Activated CD8-positive, alpha-beta T cell treated with anti-CD3 and anti-CD28 coated beads for 36 hours (primary cell): ENCODE measurements at regions not wholly inside any gene's neighbourhood (a gene's known extent, or its start where the extent isn't known, plus 50 kb on each side); places are given as distances from the start of the nearest gene placed in this dataset.
"Not testable (repeated sequence)": the region's sequence is repeated elsewhere in the genome, so short reads cannot be mapped to it uniquely, and the experiment has no call there.

Experiments
- ATAC-seq: fragments of 200-7000 bp; cut with Tn5 transposase; one replicate; pipeline ENCODE4 v1.10.0; 2021; ENCODE audit warnings: mild to moderate bottlenecking, moderate library complexity
- CTCF ChIA-PET: fragments of 350-600 bp; sonication (Branson Sonifier 250); formaldehyde crosslinking; loops from one replicate; lab custom pipeline; 2021; ENCODE audit warnings: antibody characterized with exemption; lab: Charles Lee
- POLR2A ChIA-PET: fragments of 350-600 bp; sonication (Branson Sonifier 250); formaldehyde crosslinking; loops from one replicate; lab custom pipeline; 2021; ENCODE audit warnings: antibody characterized with exemption; lab: Charles Lee
- DNase-seq: peaks from one replicate; pipeline ENCODE4 v3.0.0-alpha.2; 2020
- H3K27ac Mint-ChIP-seq: one replicate; pipeline ENCODE4 v1.8.0; 2021; ENCODE audit warnings: mild to moderate bottlenecking, mixed read lengths
- H3K27me3 Mint-ChIP-seq: one replicate; pipeline ENCODE4 v1.8.0; 2021; ENCODE audit warnings: mixed read lengths
- H3K36me3 Mint-ChIP-seq: one replicate; pipeline ENCODE4 v1.8.0; 2021; ENCODE audit warnings: low read depth, mixed read lengths
- H3K4me1 Mint-ChIP-seq: one replicate; pipeline ENCODE4 v1.8.0; 2021; ENCODE audit warnings: low read depth, mixed read lengths
- H3K4me3 Mint-ChIP-seq: one replicate; pipeline ENCODE4 v1.8.0; 2021; ENCODE audit warnings: mild to moderate bottlenecking, moderate library complexity, mixed read lengths
- H3K9me3 Mint-ChIP-seq: one replicate; pipeline ENCODE4 v1.8.0; 2021; ENCODE audit warnings: mixed read lengths
- intact Hi-C: fragments of 100-400 bp; cut with micrococcal nuclease; formaldehyde crosslinking; loops from one replicate; pipeline ENCODE4 v1.10.0; 2022
- TF ChIP-seq, protein P1 (sequence below): fragments of 200-600 bp; IDR thresholded peaks from one replicate; pipeline ENCODE4 v1.8.0; 2022; ENCODE audit warnings: antibody characterized with exemption, mild to moderate bottlenecking

GRCh38 chr17:13659051-13659450 lies 57.3 kb upstream of the HS3ST3A1 start:
- intact Hi-C loops, H3K4me1 Mint-ChIP-seq, H3K4me3 Mint-ChIP-seq, H3K36me3 Mint-ChIP-seq, DNase-seq, H3K27ac Mint-ChIP-seq, CTCF ChIA-PET, ATAC-seq, POLR2A ChIA-PET, H3K9me3 Mint-ChIP-seq: not testable (repeated sequence)
- H3K27me3 Mint-ChIP-seq, result peaks cover 10% of the 10 kb centered on the region

DNA sequence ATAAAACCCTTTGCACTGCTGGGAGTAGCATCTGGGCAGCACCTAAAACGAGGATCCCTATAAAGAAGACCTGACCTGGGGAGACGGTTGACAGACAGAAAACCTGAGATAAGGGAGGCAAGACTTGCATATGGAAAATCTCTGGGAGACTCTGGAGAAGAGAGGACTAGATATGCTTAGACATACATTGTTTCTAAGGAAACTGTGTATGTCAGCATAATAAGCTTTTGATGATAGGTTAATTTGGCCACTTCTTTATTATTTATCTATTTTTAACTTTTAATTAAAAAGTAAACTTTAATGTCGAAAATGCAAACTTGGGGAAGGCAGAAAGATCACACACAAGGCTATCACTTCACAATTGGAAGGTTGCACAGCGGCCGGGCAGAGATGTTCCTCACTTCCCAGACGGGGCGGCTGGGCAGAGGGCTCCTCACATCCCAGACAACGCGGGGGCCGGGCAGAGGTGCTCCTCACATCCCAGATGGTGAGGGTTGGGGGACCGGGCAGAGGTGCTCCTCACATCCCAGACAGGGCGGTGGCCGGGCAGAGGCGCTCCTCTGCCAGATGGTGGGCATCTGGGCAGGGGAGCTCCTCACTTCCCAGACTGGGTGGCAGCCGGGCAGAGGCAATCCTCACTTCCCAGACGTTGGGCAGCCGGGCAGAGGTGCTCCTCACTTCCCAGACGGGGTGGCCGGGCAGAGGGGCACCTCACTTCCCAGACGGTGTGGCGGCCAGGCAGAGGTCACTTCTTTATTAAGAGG lies 64.3 kb upstream of the HS3ST3A1 start:
- POLR2A ChIA-PET, result no interaction called here
- ATAC-seq (no peak), DNase-seq (no peak)
- peaks cover 14% of the 10 kb centered on the region for H3K9me3 Mint-ChIP-seq
- no peaks in the 10 kb centered on the region for H3K36me3 Mint-ChIP-seq
- intact Hi-C loops, result no loop called here
- CTCF ChIA-PET, result interaction anchor here (0.6 kb wide), 1 partner anchor 25 kb away, joined by 3 read pairs; no protein-coding TSS in a partner anchor
- no peaks in the 10 kb centered on the region for H3K27me3 Mint-ChIP-seq
- no peak overlapping the region for H3K27ac Mint-ChIP-seq
- no peak overlapping the region for H3K4me3 Mint-ChIP-seq
- TF ChIP-seq, protein P1, sequence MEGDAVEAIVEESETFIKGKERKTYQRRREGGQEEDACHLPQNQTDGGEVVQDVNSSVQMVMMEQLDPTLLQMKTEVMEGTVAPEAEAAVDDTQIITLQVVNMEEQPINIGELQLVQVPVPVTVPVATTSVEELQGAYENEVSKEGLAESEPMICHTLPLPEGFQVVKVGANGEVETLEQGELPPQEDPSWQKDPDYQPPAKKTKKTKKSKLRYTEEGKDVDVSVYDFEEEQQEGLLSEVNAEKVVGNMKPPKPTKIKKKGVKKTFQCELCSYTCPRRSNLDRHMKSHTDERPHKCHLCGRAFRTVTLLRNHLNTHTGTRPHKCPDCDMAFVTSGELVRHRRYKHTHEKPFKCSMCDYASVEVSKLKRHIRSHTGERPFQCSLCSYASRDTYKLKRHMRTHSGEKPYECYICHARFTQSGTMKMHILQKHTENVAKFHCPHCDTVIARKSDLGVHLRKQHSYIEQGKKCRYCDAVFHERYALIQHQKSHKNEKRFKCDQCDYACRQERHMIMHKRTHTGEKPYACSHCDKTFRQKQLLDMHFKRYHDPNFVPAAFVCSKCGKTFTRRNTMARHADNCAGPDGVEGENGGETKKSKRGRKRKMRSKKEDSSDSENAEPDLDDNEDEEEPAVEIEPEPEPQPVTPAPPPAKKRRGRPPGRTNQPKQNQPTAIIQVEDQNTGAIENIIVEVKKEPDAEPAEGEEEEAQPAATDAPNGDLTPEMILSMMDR, result no peak
- no peaks in the 10 kb centered on the region for H3K4me1 Mint-ChIP-seq

DNA sequence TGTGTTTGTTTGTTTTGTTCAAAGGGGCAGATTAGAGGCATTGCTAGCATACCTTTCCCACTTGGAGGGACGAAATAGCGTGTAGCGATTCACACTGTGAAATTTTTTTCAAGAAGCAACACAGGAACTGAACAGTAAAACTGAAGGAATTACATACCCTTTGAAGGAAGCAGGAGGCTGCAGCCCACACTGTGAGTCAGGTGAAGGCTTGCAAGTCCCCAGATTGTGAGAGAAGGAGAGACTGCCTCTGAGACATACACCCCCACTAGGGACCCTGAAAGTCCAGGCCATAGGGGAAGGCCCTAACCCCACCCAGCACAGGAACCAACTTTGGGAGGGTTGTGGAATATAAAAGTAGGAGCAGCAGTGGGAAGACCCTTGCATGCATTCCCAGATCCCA lies 69.6 kb upstream of the HS3ST3A1 start:
- peaks cover 10% of the 10 kb centered on the region for H3K27me3 Mint-ChIP-seq
- TF ChIP-seq, protein P1, result no peak
- DNase-seq (no peak), ATAC-seq (no peak)
- no peaks in the 10 kb centered on the region for H3K4me1 Mint-ChIP-seq
- ChIA-PET POLR2A (no interaction called here), CTCF (no interaction called here)
- no peak overlapping the region for H3K27ac Mint-ChIP-seq
- no peak overlapping the region for H3K4me3 Mint-ChIP-seq
- peaks cover 14% of the 10 kb centered on the region for H3K9me3 Mint-ChIP-seq
- H3K36me3 Mint-ChIP-seq, result no peaks in the 10 kb centered on the region
- intact Hi-C loops, result no loop called here

DNA sequence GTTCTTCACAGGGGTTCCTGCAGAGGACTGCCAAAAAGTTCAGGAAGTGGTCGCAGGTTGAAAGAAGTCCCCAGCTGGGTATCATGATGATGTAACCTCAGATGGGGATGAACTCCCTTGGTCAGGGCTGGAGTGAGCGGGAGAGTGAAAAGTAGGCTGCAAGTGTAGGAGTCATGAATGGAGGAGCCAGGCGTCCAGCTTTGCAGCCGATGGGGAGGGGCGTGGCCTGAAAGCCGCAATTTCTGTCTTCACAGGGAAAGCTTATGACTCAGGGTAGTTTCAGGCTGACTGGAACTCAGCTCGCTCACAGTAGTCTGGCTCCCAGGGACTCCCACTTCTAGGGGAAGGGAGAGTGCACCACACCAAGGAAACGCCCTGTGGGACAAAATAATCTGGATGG lies 70.0 kb upstream of the HS3ST3A1 start:
- DNase-seq (peak; percentile 20), ATAC-seq (no peak)
- H3K27ac Mint-ChIP-seq, result no peak overlapping the region
- peaks cover 14% of the 10 kb centered on the region for H3K9me3 Mint-ChIP-seq
- intact Hi-C loops, result no loop called here
- H3K36me3 Mint-ChIP-seq, result no peaks in the 10 kb centered on the region
- ChIA-PET POLR2A (no interaction called here), CTCF (no interaction called here)
- TF ChIP-seq, protein P1, result no peak
- H3K27me3 Mint-ChIP-seq, result peaks cover 10% of the 10 kb centered on the region
- H3K4me3 Mint-ChIP-seq, result no peak overlapping the region
- H3K4me1 Mint-ChIP-seq, result no peaks in the 10 kb centered on the region

DNA sequence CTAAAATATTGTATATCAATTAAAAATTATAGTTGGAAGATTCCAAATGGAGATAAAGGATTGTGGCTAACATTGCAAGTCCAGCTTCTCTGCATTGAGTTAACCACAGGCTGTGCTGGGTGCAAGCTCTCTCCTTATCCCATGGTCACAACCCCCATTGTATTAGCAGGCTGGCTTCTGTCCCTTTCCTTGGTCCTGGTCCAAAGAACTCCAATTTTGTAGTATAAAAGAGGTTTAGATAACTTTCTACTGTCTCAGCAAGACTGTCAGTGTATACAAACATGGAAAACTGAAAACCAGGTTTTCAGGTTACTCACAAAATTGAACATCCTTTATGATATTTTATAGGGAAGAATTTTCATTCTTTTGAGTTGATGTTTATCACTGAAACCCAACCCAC lies 76.6 kb upstream of the HS3ST3A1 start:
- no peaks in the 10 kb centered on the region for H3K4me1 Mint-ChIP-seq
- no peak for DNase-seq
- ChIA-PET CTCF (no interaction called here), POLR2A (no interaction called here)
- intact Hi-C loops, result no loop called here
- no peak overlapping the region for H3K4me3 Mint-ChIP-seq
- H3K36me3 Mint-ChIP-seq, result no peaks in the 10 kb centered on the region
- H3K27me3 Mint-ChIP-seq, result peaks cover 14% of the 10 kb centered on the region
- no peak overlapping the region for H3K27ac Mint-ChIP-seq
- ATAC-seq, result no peak
- no peaks in the 10 kb centered on the region for H3K9me3 Mint-ChIP-seq
- TF ChIP-seq, protein P1, result no peak
